ENCODE measurements at regions not wholly inside any gene's neighbourhood (a gene's known extent, or its start where the extent isn't known, plus 50 kb on each side); places are given as distances from the start of the nearest gene placed in this dataset.

- DNase-seq = no peak
- in situ Hi-C loops (cut with HindIII; ENCODE audit: low pct_ligation_motif_present, low pct_unique_long_range_greater_than_20kb, low sequenced_read_pairs) = no loop called here
Measured at GRCh38 chr6:40340957-40341356, 246.2 kb downstream of the LRFN2 start.

- in situ Hi-C loops (cut with HindIII; ENCODE audit: low pct_ligation_motif_present, low pct_unique_long_range_greater_than_20kb, low sequenced_read_pairs) = no loop called here
- no peak for DNase-seq
Measured at GRCh38 chr6:40340196-40340595, 247.0 kb downstream of the LRFN2 start.

- in situ Hi-C loops (cut with HindIII; ENCODE audit: low pct_ligation_motif_present, low pct_unique_long_range_greater_than_20kb, low sequenced_read_pairs) = no loop called here
Measured at GRCh38 chr6:40338306-40338705, 248.9 kb downstream of the LRFN2 start.

GRCh38 chr6:40336940-40337760, 250.0 kb downstream of the LRFN2 start:
- no peak for DNase-seq
- in situ Hi-C loops (cut with HindIII; ENCODE audit: low pct_ligation_motif_present, low pct_unique_long_range_greater_than_20kb, low sequenced_read_pairs) = no loop called here

More at GRCh38 chr6:40338306-40338705, 248.9 kb downstream of the LRFN2 start:
- no peak for DNase-seq

- in situ Hi-C loops (cut with HindIII; ENCODE audit: low pct_ligation_motif_present, low pct_unique_long_range_greater_than_20kb, low sequenced_read_pairs) = no loop called here
- DNase-seq = no peak
Measured at GRCh38 chr6:40336296-40336695, 250.9 kb downstream of the LRFN2 start.

- in situ Hi-C loops (cut with HindIII; ENCODE audit: low pct_ligation_motif_present, low pct_unique_long_range_greater_than_20kb, low sequenced_read_pairs) = no loop called here
- no peak for DNase-seq
Measured at GRCh38 chr6:40334496-40335270, 252.5 kb downstream of the LRFN2 start.

GRCh38 chr6:40331545-40331944, 255.6 kb downstream of the LRFN2 start:
- DNase-seq = no peak
- in situ Hi-C loops (cut with HindIII; ENCODE audit: low pct_ligation_motif_present, low pct_unique_long_range_greater_than_20kb, low sequenced_read_pairs) = no loop called here

- DNase-seq = no peak
- in situ Hi-C loops (cut with HindIII; ENCODE audit: low pct_ligation_motif_present, low pct_unique_long_range_greater_than_20kb, low sequenced_read_pairs) = no loop called here
Measured at GRCh38 chr6:40330301-40330721, 256.9 kb downstream of the LRFN2 start.

- in situ Hi-C loops (cut with HindIII; ENCODE audit: low pct_ligation_motif_present, low pct_unique_long_range_greater_than_20kb, low sequenced_read_pairs) = no loop called here
- DNase-seq = no peak
Measured at GRCh38 chr6:40328986-40329545, 258.1 kb downstream of the LRFN2 start.

- in situ Hi-C loops (cut with HindIII; ENCODE audit: low pct_ligation_motif_present, low pct_unique_long_range_greater_than_20kb, low sequenced_read_pairs) = no loop called here
- DNase-seq = peak; percentile 15
Measured at GRCh38 chr6:40328386-40328985, 258.7 kb downstream of the LRFN2 start.

GRCh38 chr6:40326714-40327421, 260.3 kb downstream of the LRFN2 start:
- in situ Hi-C loops (cut with HindIII; ENCODE audit: low pct_ligation_motif_present, low pct_unique_long_range_greater_than_20kb, low sequenced_read_pairs) = no loop called here
- no peak for DNase-seq

GRCh38 chr6:40325791-40326190, 261.4 kb downstream of the LRFN2 start:
- in situ Hi-C loops (cut with HindIII; ENCODE audit: low pct_ligation_motif_present, low pct_unique_long_range_greater_than_20kb, low sequenced_read_pairs) = no loop called here
- no peak for DNase-seq

GRCh38 chr6:40325041-40325440, 262.1 kb downstream of the LRFN2 start:
- DNase-seq = no peak
- in situ Hi-C loops (cut with HindIII; ENCODE audit: low pct_ligation_motif_present, low pct_unique_long_range_greater_than_20kb, low sequenced_read_pairs) = no loop called here

GRCh38 chr6:40323881-40324634, 263.1 kb downstream of the LRFN2 start:
- in situ Hi-C loops (cut with HindIII; ENCODE audit: low pct_ligation_motif_present, low pct_unique_long_range_greater_than_20kb, low sequenced_read_pairs) = no loop called here
- DNase-seq = no peak

GRCh38 chr6:40322336-40322735, 264.8 kb downstream of the LRFN2 start:
- in situ Hi-C loops (cut with HindIII; ENCODE audit: low pct_ligation_motif_present, low pct_unique_long_range_greater_than_20kb, low sequenced_read_pairs) = no loop called here

GRCh38 chr6:40321616-40322015, 265.5 kb downstream of the LRFN2 start:
- DNase-seq = no peak
- in situ Hi-C loops (cut with HindIII; ENCODE audit: low pct_ligation_motif_present, low pct_unique_long_range_greater_than_20kb, low sequenced_read_pairs) = no loop called here

More at GRCh38 chr6:40322336-40322735, 264.8 kb downstream of the LRFN2 start:
- DNase-seq = no peak

- in situ Hi-C loops (cut with HindIII; ENCODE audit: low pct_ligation_motif_present, low pct_unique_long_range_greater_than_20kb, low sequenced_read_pairs) = no loop called here
- DNase-seq = no peak
Measured at GRCh38 chr6:40320947-40321346, 266.2 kb downstream of the LRFN2 start.

GRCh38 chr6:40320441-40320840, 266.7 kb downstream of the LRFN2 start:
- DNase-seq = no peak
- in situ Hi-C loops (cut with HindIII; ENCODE audit: low pct_ligation_motif_present, low pct_unique_long_range_greater_than_20kb, low sequenced_read_pairs) = no loop called here
